GM12891 (cell line): ENCODE measurements at regions not wholly inside any gene's neighbourhood (a gene's known extent, or its start where the extent isn't known, plus 50 kb on each side); places are given as distances from the start of the nearest gene placed in this dataset.

Experiments
- DNase-seq: peaks from one replicate; pipeline ENCODE4 v3.0.0; 2011; ENCODE audit warnings: low spot score; ENCODE audit not compliant: insufficient read length
- FAIRE-seq: peaks from 2 replicates; lab custom pipeline; 2011; peaks lifted over from hg19 to GRCh38; lab: Jason Lieb, UNC
- PAX5 ChIP-seq: IDR thresholded peaks from 2 replicates; pipeline ENCODE4 v1.6.1; 2011; ENCODE audit warnings: low read length, moderate library complexity, mild to moderate bottlenecking; ENCODE audit not compliant: insufficient read depth, severe bottlenecking
- POLR2A ChIP-seq: IDR thresholded peaks from 2 replicates; pipeline ENCODE4 v1.6.1; 2011; ENCODE audit warnings: low read depth, low read length, control low read depth
- POLR2AphosphoS5 ChIP-seq: IDR thresholded peaks from 2 replicates; pipeline ENCODE4 v1.6.1; 2011; ENCODE audit warnings: low read depth, low read length, control low read depth
- POU2F2 ChIP-seq: IDR thresholded peaks from 2 replicates; pipeline ENCODE4 v1.6.1; 2011; ENCODE audit warnings: low read depth, mild to moderate bottlenecking, control low read depth, low read length, moderate library complexity
- SPI1 ChIP-seq: IDR thresholded peaks from 2 replicates; pipeline ENCODE4 v1.6.1; 2011; ENCODE audit warnings: low read depth, low read length, control low read depth
- TAF1 ChIP-seq: IDR thresholded peaks from 2 replicates; pipeline ENCODE4 v1.6.1; 2011; ENCODE audit warnings: low read depth, low read length, control low read depth

DNA sequence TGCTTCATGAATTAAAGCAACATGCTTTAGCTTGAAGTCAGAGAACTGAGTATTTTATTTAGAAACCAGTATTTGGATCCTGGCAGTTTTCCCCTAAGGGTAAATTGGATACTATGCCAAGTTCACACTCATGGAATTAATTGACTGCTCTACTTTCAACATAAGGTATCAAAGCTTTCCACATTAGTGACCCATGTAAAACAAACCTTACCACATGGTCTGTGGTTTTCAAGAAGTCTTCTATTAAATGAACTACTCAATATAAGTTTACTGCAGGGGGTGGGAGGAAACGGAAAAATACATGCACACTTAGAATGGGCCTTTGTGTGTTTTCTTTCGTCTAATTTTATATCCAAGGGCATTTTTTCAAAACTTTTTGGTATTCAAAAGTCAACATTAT lies 232.0 kb upstream of the FBXL7 start:
- FAIRE-seq: no peak
- no peak for DNase-seq
- TF ChIP-seq SPI1 (no peak), POLR2A (no peak), POU2F2 (no peak), POLR2AphosphoS5 (no peak), PAX5 (no peak), TAF1 (no peak)

DNA sequence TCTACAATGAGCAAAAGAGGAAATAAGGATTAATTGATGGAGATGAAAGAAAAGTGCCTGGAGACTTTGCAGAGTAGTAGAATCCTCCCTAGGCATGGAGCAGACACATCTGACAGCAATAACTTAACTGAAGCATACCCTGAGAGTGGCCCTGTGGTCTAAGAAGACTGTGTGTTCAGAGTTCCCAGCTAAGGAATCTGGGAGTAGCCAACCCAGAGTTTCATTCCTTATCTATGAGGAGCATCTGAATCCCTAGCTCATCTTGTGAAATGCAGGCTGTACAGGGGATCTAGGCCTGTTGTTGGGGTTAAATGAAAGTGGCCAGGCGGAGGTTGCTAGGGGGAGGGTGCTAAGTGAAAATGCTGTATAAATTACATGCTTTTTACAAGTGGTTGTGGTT lies 233.1 kb upstream of the FBXL7 start:
- no peak for DNase-seq
- FAIRE-seq: no peak
- TF ChIP-seq POLR2AphosphoS5 (no peak), TAF1 (no peak), PAX5 (no peak), POLR2A (no peak), SPI1 (no peak), POU2F2 (no peak)

- TF ChIP-seq PAX5 (no peak), POU2F2 (no peak), SPI1 (no peak), POLR2A (no peak), POLR2AphosphoS5 (no peak), TAF1 (no peak)
- DNase-seq: no peak
- FAIRE-seq: no peak
Measured at GRCh38 chr5:15266229-15266628, 233.8 kb upstream of the FBXL7 start.

DNA sequence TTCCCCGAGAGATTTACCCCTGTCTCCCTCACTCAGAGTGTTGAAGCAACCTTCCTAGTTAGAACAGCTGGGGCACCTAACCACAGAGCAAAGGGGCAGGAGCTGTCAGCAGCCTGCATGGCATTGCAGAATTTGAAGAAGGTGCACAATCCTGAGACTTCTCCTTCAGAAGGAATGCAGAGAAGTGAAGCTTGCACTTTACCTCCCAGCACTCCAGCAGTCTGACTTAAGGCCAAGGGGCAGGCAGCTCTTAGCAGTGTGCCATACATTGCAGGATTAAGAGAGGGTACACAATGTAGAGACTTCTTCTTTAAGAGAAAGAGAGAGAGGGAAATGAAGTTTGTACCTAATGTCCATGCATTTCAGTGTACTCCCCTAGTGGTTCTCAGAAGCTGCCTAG lies 236.0 kb upstream of the FBXL7 start:
- TF ChIP-seq PAX5 (no peak), POLR2A (no peak), SPI1 (no peak), POU2F2 (no peak), TAF1 (no peak), POLR2AphosphoS5 (no peak)
- DNase-seq (no peak), FAIRE-seq (no peak)

- DNase-seq: no peak
- TF ChIP-seq PAX5: no peak
- TF ChIP-seq POU2F2: no peak
- no peak for TF ChIP-seq POLR2AphosphoS5
- no peak for TF ChIP-seq TAF1
- no peak for TF ChIP-seq POLR2A
- no peak for TF ChIP-seq SPI1
- no peak for FAIRE-seq
Measured at GRCh38 chr5:15263406-15263805, 236.6 kb upstream of the FBXL7 start.

DNA sequence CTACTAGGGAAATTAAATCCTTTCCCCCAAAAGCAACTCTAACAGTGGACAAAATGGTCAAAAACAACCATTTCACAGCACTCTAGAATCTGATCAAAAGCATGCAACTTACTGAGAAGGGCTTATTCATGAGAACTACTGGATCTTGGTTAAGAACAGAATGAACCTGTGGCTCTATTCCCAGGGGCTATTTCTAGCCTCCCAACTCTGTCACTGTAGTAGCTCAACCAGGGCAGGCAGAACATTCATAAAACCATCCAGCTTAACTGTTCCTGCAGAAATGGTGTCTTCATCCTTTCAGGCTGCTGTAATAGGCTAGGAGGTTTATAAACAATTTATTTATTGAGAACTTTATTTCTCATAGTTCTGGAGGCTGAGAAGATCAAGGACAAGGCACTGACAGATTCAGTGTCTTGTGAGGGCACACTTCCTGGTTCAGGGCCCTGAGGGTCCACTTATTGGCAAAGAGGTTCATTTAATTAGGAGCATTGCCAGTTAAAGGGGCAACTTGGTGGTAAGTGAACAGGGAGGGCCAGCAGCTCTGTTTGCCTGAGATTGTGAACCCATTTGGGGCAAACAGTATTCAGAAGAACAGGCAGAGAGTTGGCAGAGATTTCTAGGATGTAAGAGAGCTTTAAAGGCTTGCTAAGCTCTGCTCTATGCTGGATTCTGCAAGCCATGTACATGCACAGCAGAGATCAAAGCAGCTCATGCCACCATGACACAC lies 238.5 kb upstream of the FBXL7 start:
- TF ChIP-seq POLR2AphosphoS5: no peak
- TF ChIP-seq SPI1: no peak
- no peak for TF ChIP-seq POLR2A
- no peak for TF ChIP-seq PAX5
- no peak for TF ChIP-seq POU2F2
- TF ChIP-seq TAF1: no peak
- no peak for FAIRE-seq
- no peak for DNase-seq

GRCh38 chr5:15260356-15261268 lies 239.4 kb upstream of the FBXL7 start:
- FAIRE-seq: no peak
- DNase-seq: no peak
- TF ChIP-seq POU2F2 (no peak), POLR2A (no peak), POLR2AphosphoS5 (no peak), SPI1 (no peak), TAF1 (no peak), PAX5 (no peak)

GRCh38 chr5:15256485-15256884 lies 243.5 kb upstream of the FBXL7 start:
- no peak for DNase-seq
- FAIRE-seq: no peak
- TF ChIP-seq POU2F2 (no peak), PAX5 (no peak), POLR2AphosphoS5 (no peak), TAF1 (no peak), SPI1 (no peak), POLR2A (no peak)

- no peak for TF ChIP-seq PAX5
- TF ChIP-seq TAF1: no peak
- TF ChIP-seq POLR2AphosphoS5: no peak
- TF ChIP-seq POU2F2: no peak
- TF ChIP-seq POLR2A: no peak
- TF ChIP-seq SPI1: no peak
- FAIRE-seq (no peak), DNase-seq (no peak)
Measured at GRCh38 chr5:15255576-15255975, 244.4 kb upstream of the FBXL7 start.

GRCh38 chr5:15254607-15255006 lies 245.4 kb upstream of the FBXL7 start:
- no peak for TF ChIP-seq POU2F2
- no peak for TF ChIP-seq POLR2AphosphoS5
- no peak for TF ChIP-seq PAX5
- TF ChIP-seq TAF1: no peak
- no peak for TF ChIP-seq POLR2A
- TF ChIP-seq SPI1: no peak
- no peak for FAIRE-seq
- no peak for DNase-seq
